Panc1 (cell line): ENCODE measurements at regions not wholly inside any gene's neighbourhood (a gene's known extent, or its start where the extent isn't known, plus 50 kb on each side); places are given as distances from the start of the nearest gene placed in this dataset.

Experiments used
- ATAC-seq: fragments of 200-7000 bp; cut with Tn5 transposase; 2 replicates; pipeline ENCODE4 v1.9.1; 2020; ENCODE audit warnings: mild to moderate bottlenecking, moderate library complexity
- BruUV-seq: library from RNA; stranded (reverse); fragments of 400-500 nt; replicated peaks from 2 replicates; lab custom pipeline; 2021; lab: Mats Ljungman, UMichigan
- CTCF ChIA-PET: fragments of 300-600 bp; sonication (Branson Sonifier 250); formaldehyde crosslinking; loops from one replicate; lab custom pipeline; 2022; ENCODE audit warnings: antibody characterized with exemption; lab: Charles Lee
- POLR2A ChIA-PET: fragments of 300-600 bp; sonication (Branson Sonifier 250); formaldehyde crosslinking; loops from one replicate; lab custom pipeline; 2022; ENCODE audit warnings: antibody characterized with exemption; lab: Charles Lee
- DNase-seq: peaks from one replicate; pipeline ENCODE4 v3.0.0-alpha.2; 2010; ENCODE audit warnings: low read depth, low spot score
- H3K27ac ChIP-seq: 2 replicates; pipeline ENCODE4 v1.5.1; 2011; ENCODE audit warnings: mild to moderate bottlenecking, low read length, inconsistent platforms
- H3K27me3 ChIP-seq: fragments of 200-500 bp; sonication (Bioruptor generic); 2 replicates; pipeline ENCODE4 v1.6.0; 2014; ENCODE audit warnings: low read length, inconsistent platforms; ENCODE audit not compliant: control insufficient read depth, insufficient read depth
- H3K36me3 ChIP-seq: fragments of 200-500 bp; sonication (Bioruptor generic); 2 replicates; pipeline ENCODE4 v1.5.1; 2014; ENCODE audit warnings: inconsistent platforms, mild to moderate bottlenecking, low read length, moderate library complexity; ENCODE audit not compliant: control insufficient read depth, insufficient read depth
- H3K4me1 ChIP-seq: 2 replicates; pipeline ENCODE4 v1.5.1; 2011; ENCODE audit warnings: inconsistent platforms, mild to moderate bottlenecking, low read length, moderate library complexity; ENCODE audit not compliant: control insufficient read depth, insufficient read depth
- H3K4me3 ChIP-seq, 2 experiments: 2 replicates each; pipeline ENCODE4 v1.5.1; 2011 to 2012; ENCODE audit warnings: low read depth in 2 of 2, low read length in 2 of 2, mild to moderate bottlenecking in 2 of 2, inconsistent platforms in 1 of 2, moderate library complexity in 1 of 2
- H3K9me3 ChIP-seq: fragments of 200-500 bp; sonication (Bioruptor generic); 2 replicates; pipeline ENCODE4 v1.5.1; 2014; ENCODE audit warnings: low read depth, mild to moderate bottlenecking, inconsistent platforms, low read length, moderate library complexity; ENCODE audit not compliant: control insufficient read depth, insufficient read depth
- POLR2AphosphoS5 ChIP-seq: IDR thresholded peaks from 2 replicates; pipeline ENCODE4 v1.6.1; 2012; ENCODE audit warnings: mild to moderate bottlenecking, low read depth, low read length, moderate library complexity
- SIN3A ChIP-seq: IDR thresholded peaks from 2 replicates; pipeline ENCODE4 v1.6.1; 2012; ENCODE audit warnings: low read depth, mild to moderate bottlenecking, low read length, moderate library complexity, borderline replicate concordance; ENCODE audit not compliant: insufficient read depth
- TCF7L2 ChIP-seq: IDR thresholded peaks from 2 replicates; pipeline ENCODE4 v1.6.1; 2011; ENCODE audit warnings: mild to moderate bottlenecking, low read depth, low read length, inconsistent platforms
- in situ Hi-C: cut with HindIII; loops from 2 replicates; pipeline ENCODE4 v1.10.0; 2016; ENCODE audit warnings: low sequenced_read_pairs, low pct_unique_long_range_greater_than_20kb
- intact Hi-C: fragments of 100-400 bp; cut with micrococcal nuclease; formaldehyde crosslinking; loops from one replicate; pipeline ENCODE4 v1.10.0; 2022; ENCODE audit not compliant: unreplicated experiment
- TF ChIP-seq, protein P1 (sequence below): fragments of 450-650 bp; IDR thresholded peaks from 2 replicates; pipeline ENCODE4 v1.5.1; 2017; ENCODE audit warnings: mild to moderate bottlenecking
- TF ChIP-seq, protein P2 (sequence below), 2 experiments: IDR thresholded peaks; 2 replicates each; pipeline ENCODE4 v1.6.1; 2011 to 2012; ENCODE audit warnings: low read depth in 2 of 2, control low read depth in 1 of 2, low read length in 1 of 2, mild to moderate bottlenecking in 1 of 2, moderate library complexity in 1 of 2; ENCODE audit not compliant: insufficient read depth in 1 of 2

DNA sequence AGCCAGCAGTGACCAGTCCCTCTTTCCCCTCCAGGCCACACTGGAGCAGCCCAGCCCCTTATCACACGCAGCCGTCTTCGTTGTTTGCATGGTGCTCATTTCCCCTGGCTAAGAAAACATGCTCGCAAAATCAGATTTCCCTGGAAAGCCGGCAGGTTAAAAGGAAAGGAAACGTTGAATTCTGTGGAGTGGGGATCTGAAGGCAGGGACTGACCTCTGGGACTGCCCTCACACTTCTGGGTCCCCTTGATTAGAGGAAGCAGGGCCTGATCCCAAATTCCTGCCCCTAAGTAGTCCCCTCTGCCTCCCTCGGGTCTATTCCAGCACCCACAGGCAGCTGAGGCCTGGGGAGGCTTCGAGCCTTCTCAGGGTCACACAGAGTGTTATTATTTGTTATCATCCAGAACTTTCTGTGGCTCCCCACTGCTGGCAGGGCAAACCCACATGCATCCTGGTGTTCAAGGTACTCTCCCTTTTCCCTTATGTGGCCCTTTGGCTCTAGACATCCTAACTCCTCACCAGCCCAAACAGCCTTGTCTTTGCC lies 125.2 kb upstream of the ZBTB40 start:
- no peaks in the 10 kb centered on the region for H3K36me3 ChIP-seq
- no peaks in the 10 kb centered on the region for H3K27me3 ChIP-seq
- ATAC-seq (no peak), DNase-seq (no peak)
- intact Hi-C loops (no loop called here), in situ Hi-C loops (no loop called here)
- TF ChIP-seq POLR2AphosphoS5 = no peak
- no peak for TF ChIP-seq TCF7L2
- no peak for TF ChIP-seq SIN3A
- TF ChIP-seq, protein P1, sequence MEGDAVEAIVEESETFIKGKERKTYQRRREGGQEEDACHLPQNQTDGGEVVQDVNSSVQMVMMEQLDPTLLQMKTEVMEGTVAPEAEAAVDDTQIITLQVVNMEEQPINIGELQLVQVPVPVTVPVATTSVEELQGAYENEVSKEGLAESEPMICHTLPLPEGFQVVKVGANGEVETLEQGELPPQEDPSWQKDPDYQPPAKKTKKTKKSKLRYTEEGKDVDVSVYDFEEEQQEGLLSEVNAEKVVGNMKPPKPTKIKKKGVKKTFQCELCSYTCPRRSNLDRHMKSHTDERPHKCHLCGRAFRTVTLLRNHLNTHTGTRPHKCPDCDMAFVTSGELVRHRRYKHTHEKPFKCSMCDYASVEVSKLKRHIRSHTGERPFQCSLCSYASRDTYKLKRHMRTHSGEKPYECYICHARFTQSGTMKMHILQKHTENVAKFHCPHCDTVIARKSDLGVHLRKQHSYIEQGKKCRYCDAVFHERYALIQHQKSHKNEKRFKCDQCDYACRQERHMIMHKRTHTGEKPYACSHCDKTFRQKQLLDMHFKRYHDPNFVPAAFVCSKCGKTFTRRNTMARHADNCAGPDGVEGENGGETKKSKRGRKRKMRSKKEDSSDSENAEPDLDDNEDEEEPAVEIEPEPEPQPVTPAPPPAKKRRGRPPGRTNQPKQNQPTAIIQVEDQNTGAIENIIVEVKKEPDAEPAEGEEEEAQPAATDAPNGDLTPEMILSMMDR = no peak
- TF ChIP-seq, protein P2, sequence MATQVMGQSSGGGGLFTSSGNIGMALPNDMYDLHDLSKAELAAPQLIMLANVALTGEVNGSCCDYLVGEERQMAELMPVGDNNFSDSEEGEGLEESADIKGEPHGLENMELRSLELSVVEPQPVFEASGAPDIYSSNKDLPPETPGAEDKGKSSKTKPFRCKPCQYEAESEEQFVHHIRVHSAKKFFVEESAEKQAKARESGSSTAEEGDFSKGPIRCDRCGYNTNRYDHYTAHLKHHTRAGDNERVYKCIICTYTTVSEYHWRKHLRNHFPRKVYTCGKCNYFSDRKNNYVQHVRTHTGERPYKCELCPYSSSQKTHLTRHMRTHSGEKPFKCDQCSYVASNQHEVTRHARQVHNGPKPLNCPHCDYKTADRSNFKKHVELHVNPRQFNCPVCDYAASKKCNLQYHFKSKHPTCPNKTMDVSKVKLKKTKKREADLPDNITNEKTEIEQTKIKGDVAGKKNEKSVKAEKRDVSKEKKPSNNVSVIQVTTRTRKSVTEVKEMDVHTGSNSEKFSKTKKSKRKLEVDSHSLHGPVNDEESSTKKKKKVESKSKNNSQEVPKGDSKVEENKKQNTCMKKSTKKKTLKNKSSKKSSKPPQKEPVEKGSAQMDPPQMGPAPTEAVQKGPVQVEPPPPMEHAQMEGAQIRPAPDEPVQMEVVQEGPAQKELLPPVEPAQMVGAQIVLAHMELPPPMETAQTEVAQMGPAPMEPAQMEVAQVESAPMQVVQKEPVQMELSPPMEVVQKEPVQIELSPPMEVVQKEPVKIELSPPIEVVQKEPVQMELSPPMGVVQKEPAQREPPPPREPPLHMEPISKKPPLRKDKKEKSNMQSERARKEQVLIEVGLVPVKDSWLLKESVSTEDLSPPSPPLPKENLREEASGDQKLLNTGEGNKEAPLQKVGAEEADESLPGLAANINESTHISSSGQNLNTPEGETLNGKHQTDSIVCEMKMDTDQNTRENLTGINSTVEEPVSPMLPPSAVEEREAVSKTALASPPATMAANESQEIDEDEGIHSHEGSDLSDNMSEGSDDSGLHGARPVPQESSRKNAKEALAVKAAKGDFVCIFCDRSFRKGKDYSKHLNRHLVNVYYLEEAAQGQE (IDR thresholded peaks at IDR 0.05; ENCODE audit: insufficient read depth in 1 of 2, low read depth in 2 of 2, low read length in 1 of 2) = no peak
- no TSS peak for BruUV-seq
- no peaks in the 10 kb centered on the region for H3K4me1 ChIP-seq
- H3K9me3 ChIP-seq = no peaks in the 10 kb centered on the region
- ChIA-PET CTCF (no interaction called here), POLR2A (no interaction called here)
- no peak overlapping the region for H3K27ac ChIP-seq
- no peak overlapping the region for H3K4me3 ChIP-seq

DNA sequence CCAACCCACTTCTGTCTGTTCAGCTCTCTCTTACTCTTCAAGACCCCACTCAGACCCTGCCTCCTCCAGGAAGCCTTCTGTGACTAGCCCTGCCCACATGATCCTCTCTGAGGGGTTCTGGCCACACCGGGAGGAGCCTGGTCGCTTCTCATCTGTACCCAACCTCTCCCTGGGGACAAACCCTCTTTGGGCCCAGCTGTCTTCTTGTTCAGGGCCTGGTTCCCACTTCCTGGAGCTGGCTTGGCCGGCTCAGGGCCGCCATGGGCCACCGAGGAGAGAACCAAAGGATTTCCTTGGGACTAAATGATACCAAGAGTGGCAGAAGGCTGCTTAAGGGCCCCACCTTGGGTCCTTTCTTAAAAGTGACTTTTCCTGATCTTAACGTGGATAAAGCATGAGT lies 124.7 kb upstream of the ZBTB40 start:
- DNase-seq (no peak), ATAC-seq (no peak)
- no peak overlapping the region for H3K27ac ChIP-seq
- CTCF ChIA-PET = no interaction called here
- no peaks in the 10 kb centered on the region for H3K4me1 ChIP-seq
- in situ Hi-C loops (no loop called here), intact Hi-C loops (no loop called here)
- no peaks in the 10 kb centered on the region for H3K9me3 ChIP-seq
- H3K27me3 ChIP-seq = no peaks in the 10 kb centered on the region
- BruUV-seq = no TSS peak
- POLR2A ChIA-PET = no interaction called here
- H3K36me3 ChIP-seq = no peaks in the 10 kb centered on the region
- TF ChIP-seq POLR2AphosphoS5 = no peak
- TF ChIP-seq, protein P1 = no peak
- no peak for TF ChIP-seq TCF7L2
- TF ChIP-seq SIN3A = no peak
- no peak overlapping the region for H3K4me3 ChIP-seq
